SK-N-MC (cell line): ENCODE measurements at regions not wholly inside any gene's neighbourhood (a gene's known extent, or its start where the extent isn't known, plus 50 kb on each side); places are given as distances from the start of the nearest gene placed in this dataset.

Source experiments
- EZH2 ChIP-seq: fragments of 200-600 bp; sonication (generic); IDR thresholded peaks from one replicate; pipeline ENCODE4 v1.6.1; 2017; ENCODE audit warnings: antibody characterized with exemption
- FOXP2 ChIP-seq: optimal IDR thresholded peaks from 2 replicates; pipeline ENCODE3; 2011; ENCODE audit warnings: mild to moderate bottlenecking, moderate library complexity; ENCODE audit not compliant: insufficient read depth; ENCODE audit errors: extremely low read length, control extremely low read depth
- POLR2AphosphoS5 ChIP-seq: IDR thresholded peaks from 2 replicates; pipeline ENCODE4 v1.6.1; 2012; ENCODE audit warnings: mild to moderate bottlenecking, low read depth, low read length, borderline replicate concordance

DNA sequence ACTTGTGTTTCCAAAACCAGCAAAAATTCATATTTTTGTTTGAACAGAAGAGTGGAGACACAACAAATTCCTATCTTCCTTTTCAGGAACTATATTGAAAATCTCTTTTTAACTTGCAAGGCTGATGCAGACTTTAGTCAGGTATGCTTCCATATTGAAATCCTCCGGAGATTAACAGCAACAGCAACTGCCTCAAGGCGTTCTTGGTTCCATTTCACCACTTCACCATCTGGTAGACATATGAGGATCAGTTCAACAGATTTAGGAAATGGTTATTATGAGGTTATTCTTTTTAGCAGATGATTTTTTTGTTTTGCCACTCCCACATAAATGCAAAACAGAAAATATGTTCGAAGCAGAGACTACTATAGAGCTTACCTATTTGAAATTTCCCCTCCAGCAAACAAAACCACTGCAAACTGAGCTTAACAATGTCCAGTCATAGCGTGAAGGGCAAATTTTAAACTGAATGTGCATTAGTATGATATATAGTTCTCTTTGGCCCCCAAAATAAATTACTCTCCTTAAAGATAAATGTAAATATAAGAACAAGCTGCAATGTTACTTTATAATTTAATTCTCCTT is 520.5 kb upstream of the ADGRB3 start:
- TF ChIP-seq EZH2 (no peak), POLR2AphosphoS5 (no peak), FOXP2 (no peak)
